HG03571 (cell line): ENCODE measurements at regions not wholly inside any gene's neighbourhood (a gene's known extent, or its start where the extent isn't known, plus 50 kb on each side); places are given as distances from the start of the nearest gene placed in this dataset.

Experiments
- ATAC-seq: cut with Tn5 transposase; IDR thresholded peaks from one replicate; pipeline ENCODE4 v1.9.1; 2021; ENCODE audit not compliant: unreplicated experiment

GRCh38 chr2:16115881-16116830 is 175.8 kb downstream of the MYCN start:
- ATAC-seq, result no peak

GRCh38 chr2:16115291-16115690 is 174.9 kb downstream of the MYCN start:
- no peak for ATAC-seq

GRCh38 chr2:16114836-16115235 is 174.5 kb downstream of the MYCN start:
- ATAC-seq, result no peak

GRCh38 chr2:16114070-16114469 is 173.7 kb downstream of the MYCN start:
- ATAC-seq, result no peak

GRCh38 chr2:16113568-16113967 is 173.2 kb downstream of the MYCN start:
- no peak for ATAC-seq

- ATAC-seq, result no peak
These were observed 172.7 kb downstream of the MYCN start for GRCh38 chr2:16112972-16113560.

GRCh38 chr2:16112251-16112971 is 172.1 kb downstream of the MYCN start:
- no peak for ATAC-seq

GRCh38 chr2:16111838-16112210 is 171.5 kb downstream of the MYCN start:
- ATAC-seq, result no peak

- no peak for ATAC-seq
These were observed 169.5 kb downstream of the MYCN start for GRCh38 chr2:16109821-16110310.

- ATAC-seq, result no peak
These were observed 169.0 kb downstream of the MYCN start for GRCh38 chr2:16109368-16109820.

GRCh38 chr2:16107246-16107645 is 166.9 kb downstream of the MYCN start:
- ATAC-seq, result no peak

GRCh38 chr2:16106619-16107018 is 166.3 kb downstream of the MYCN start:
- no peak for ATAC-seq

GRCh38 chr2:16105669-16106281 is 165.4 kb downstream of the MYCN start:
- ATAC-seq, result no peak

- ATAC-seq, result no peak
These were observed 164.8 kb downstream of the MYCN start for GRCh38 chr2:16104949-16105668.

GRCh38 chr2:16104315-16104948 is 164.1 kb downstream of the MYCN start:
- ATAC-seq, result no peak

GRCh38 chr2:16103614-16104314 is 163.4 kb downstream of the MYCN start:
- ATAC-seq, result no peak

GRCh38 chr2:16102976-16103380 is 162.6 kb downstream of the MYCN start:
- no peak for ATAC-seq

GRCh38 chr2:16102358-16102975 is 162.1 kb downstream of the MYCN start:
- ATAC-seq, result no peak

GRCh38 chr2:16101196-16101595 is 160.8 kb downstream of the MYCN start:
- no peak for ATAC-seq
